ENCODE measurements at regions not wholly inside any gene's neighbourhood (a gene's known extent, or its start where the extent isn't known, plus 50 kb on each side); places are given as distances from the start of the nearest gene placed in this dataset.
"Not testable (repeated sequence)": the region's sequence is repeated elsewhere in the genome, so short reads cannot be mapped to it uniquely, and the experiment has no call there.

- CTCF ChIA-PET, result no interaction called here
These were observed 111.4 kb upstream of the VANGL1 start for GRCh38 chr1:115530407-115530806.

GRCh38 chr1:115529216-115529897 lies 112.4 kb upstream of the VANGL1 start:
- ChIA-PET POLR2A (ENCODE audit: low non-redundant PET) (no interaction called here), CTCF (interaction anchor here (0.6 kb wide), 1 partner anchor 61 kb away, joined by 3 read pairs; no protein-coding TSS in a partner anchor)
- TF ChIP-seq CTCF (conservative IDR thresholded peaks at IDR 0.05; ENCODE audit: low read depth), result no peak
- no peak overlapping the region for H3K27ac ChIP-seq
- no peak for DNase-seq (ENCODE audit: low spot score)

More at GRCh38 chr1:115530407-115530806, 111.4 kb upstream of the VANGL1 start:
- DNase-seq (ENCODE audit: low spot score), result no peak
- POLR2A ChIA-PET (ENCODE audit: low non-redundant PET), result no interaction called here
- TF ChIP-seq CTCF (conservative IDR thresholded peaks at IDR 0.05; ENCODE audit: low read depth), result no peak
- no peak overlapping the region for H3K27ac ChIP-seq

GRCh38 chr1:115528336-115528735 lies 113.4 kb upstream of the VANGL1 start:
- POLR2A ChIA-PET (ENCODE audit: low non-redundant PET); H3K27ac ChIP-seq; DNase-seq (ENCODE audit: low spot score): not testable (repeated sequence)
- CTCF ChIA-PET, result interaction anchor here (0.6 kb wide), 1 partner anchor 62 kb away, joined by 3 read pairs; no protein-coding TSS in a partner anchor

GRCh38 chr1:115527746-115528145 lies 114.0 kb upstream of the VANGL1 start:
- DNase-seq (ENCODE audit: low spot score), result no peak
- POLR2A ChIA-PET (ENCODE audit: low non-redundant PET), result no interaction called here
- CTCF ChIA-PET, result no interaction called here
- H3K27ac ChIP-seq, result no peak overlapping the region
- TF ChIP-seq CTCF (conservative IDR thresholded peaks at IDR 0.05; ENCODE audit: low read depth), result no peak

GRCh38 chr1:115526900-115527299 lies 114.9 kb upstream of the VANGL1 start:
- no peak overlapping the region for H3K27ac ChIP-seq
- CTCF ChIA-PET, result no interaction called here
- TF ChIP-seq CTCF (conservative IDR thresholded peaks at IDR 0.05; ENCODE audit: low read depth), result no peak
- no peak for DNase-seq (ENCODE audit: low spot score)
- POLR2A ChIA-PET (ENCODE audit: low non-redundant PET), result no interaction called here

- POLR2A ChIA-PET (ENCODE audit: low non-redundant PET), result no interaction called here
- DNase-seq (ENCODE audit: low spot score), result no peak
- CTCF ChIA-PET, result no interaction called here
- no peak for TF ChIP-seq CTCF (conservative IDR thresholded peaks at IDR 0.05; ENCODE audit: low read depth)
- no peak overlapping the region for H3K27ac ChIP-seq
These were observed 117.5 kb upstream of the VANGL1 start for GRCh38 chr1:115524236-115524635.

GRCh38 chr1:115522386-115522785 lies 119.4 kb upstream of the VANGL1 start:
- no peak for TF ChIP-seq CTCF (conservative IDR thresholded peaks at IDR 0.05; ENCODE audit: low read depth)
- ChIA-PET CTCF (no interaction called here), POLR2A (ENCODE audit: low non-redundant PET) (no interaction called here)
- no peak for DNase-seq (ENCODE audit: low spot score)
- H3K27ac ChIP-seq, result no peak overlapping the region

Data from RWPE1 (cell line).